ENCODE measurements at regions not wholly inside any gene's neighbourhood (a gene's known extent, or its start where the extent isn't known, plus 50 kb on each side); places are given as distances from the start of the nearest gene placed in this dataset.

GRCh38 chr10:120705309-120705708, 145.9 kb upstream of the WDR11 start:
- no peak overlapping the region for H3K27ac ChIP-seq (ENCODE audit: low read depth, low read length)
- H3K36me3 ChIP-seq (ENCODE audit: insufficient read depth, low read length) = no peaks in the 10 kb centered on the region
- no peaks in the 10 kb centered on the region for H3K79me2 ChIP-seq (ENCODE audit: control insufficient read depth, insufficient read depth, low read length, unreplicated experiment)
- no peaks in the 10 kb centered on the region for H3K4me1 ChIP-seq (ENCODE audit: control insufficient read depth, insufficient read depth, low read length, unreplicated experiment)
- H2AFZ ChIP-seq (ENCODE audit: low read length, unreplicated experiment) = no peak overlapping the region
- H3K27me3 ChIP-seq (ENCODE audit: insufficient read depth, low read length) = peaks cover 5% of the 10 kb centered on the region; the same call in 1 of the 2 replicates
- no peak overlapping the region for H3K4me3 ChIP-seq (ENCODE audit: low read depth, low read length)

DNA sequence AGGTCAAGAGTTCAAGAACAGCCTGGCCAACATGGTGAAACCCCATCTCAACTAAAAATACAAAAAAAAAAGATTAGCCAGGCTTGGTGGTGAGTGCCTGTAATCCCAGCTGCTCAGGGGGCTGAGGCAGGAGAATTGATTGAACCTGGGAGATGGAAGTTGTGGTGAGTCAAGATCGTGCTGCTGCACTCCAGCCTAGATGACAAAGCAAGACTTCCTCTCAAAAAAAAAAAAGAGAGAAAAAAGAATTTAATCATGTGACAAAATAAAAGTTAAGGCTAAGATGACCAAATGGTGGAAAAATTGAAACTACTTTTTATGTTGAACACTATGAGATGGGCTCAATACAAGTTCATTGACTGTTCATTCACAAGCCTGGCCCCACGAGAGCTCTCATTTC, 141.1 kb upstream of the WDR11 start:
- no peaks in the 10 kb centered on the region for H3K79me2 ChIP-seq (ENCODE audit: control insufficient read depth, insufficient read depth, low read length, unreplicated experiment)
- no peak overlapping the region for H3K27ac ChIP-seq (ENCODE audit: low read depth, low read length)
- no peaks in the 10 kb centered on the region for H3K4me1 ChIP-seq (ENCODE audit: control insufficient read depth, insufficient read depth, low read length, unreplicated experiment)
- H2AFZ ChIP-seq (ENCODE audit: low read length, unreplicated experiment) = no peak overlapping the region
- no peaks in the 10 kb centered on the region for H3K36me3 ChIP-seq (ENCODE audit: insufficient read depth, low read length)
- peaks cover 5% of the 10 kb centered on the region; the same call in 1 of the 2 replicates for H3K27me3 ChIP-seq (ENCODE audit: insufficient read depth, low read length)
- no peak overlapping the region for H3K4me3 ChIP-seq (ENCODE audit: low read depth, low read length)

DNA sequence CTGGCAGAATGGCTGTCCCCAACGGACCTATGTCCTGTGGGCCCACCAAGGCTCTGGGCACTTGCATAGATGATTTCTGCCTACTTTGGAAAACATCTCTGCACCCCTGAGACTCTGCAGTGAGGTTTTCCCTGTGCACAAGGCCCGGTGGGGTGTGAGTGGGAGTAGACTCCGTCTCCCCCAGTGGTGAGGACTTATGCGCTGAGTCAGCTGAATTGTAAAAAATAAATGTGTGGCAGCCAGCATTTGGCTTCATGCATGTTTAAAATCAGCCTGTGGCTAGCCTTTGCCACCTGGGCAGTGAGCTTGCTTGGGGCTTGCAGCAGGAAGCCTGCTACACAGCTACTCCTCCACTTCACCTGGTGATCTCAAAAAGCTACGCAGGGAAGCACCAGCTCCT, 139.3 kb upstream of the WDR11 start:
- no peaks in the 10 kb centered on the region for H3K4me1 ChIP-seq (ENCODE audit: control insufficient read depth, insufficient read depth, low read length, unreplicated experiment)
- H2AFZ ChIP-seq (ENCODE audit: low read length, unreplicated experiment) = no peak overlapping the region
- no peaks in the 10 kb centered on the region for H3K36me3 ChIP-seq (ENCODE audit: insufficient read depth, low read length)
- H3K27me3 ChIP-seq (ENCODE audit: insufficient read depth, low read length) = no peaks in the 10 kb centered on the region
- no peak overlapping the region for H3K27ac ChIP-seq (ENCODE audit: low read depth, low read length)
- H3K79me2 ChIP-seq (ENCODE audit: control insufficient read depth, insufficient read depth, low read length, unreplicated experiment) = no peaks in the 10 kb centered on the region
- no peak overlapping the region for H3K4me3 ChIP-seq (ENCODE audit: low read depth, low read length)

- no peaks in the 10 kb centered on the region for H3K79me2 ChIP-seq (ENCODE audit: control insufficient read depth, insufficient read depth, low read length, unreplicated experiment)
- no peaks in the 10 kb centered on the region for H3K27me3 ChIP-seq (ENCODE audit: insufficient read depth, low read length)
- H3K27ac ChIP-seq (ENCODE audit: low read depth, low read length) = no peak overlapping the region
- H3K36me3 ChIP-seq (ENCODE audit: insufficient read depth, low read length) = no peaks in the 10 kb centered on the region
- H2AFZ ChIP-seq (ENCODE audit: low read length, unreplicated experiment) = no peak overlapping the region
- H3K4me1 ChIP-seq (ENCODE audit: control insufficient read depth, insufficient read depth, low read length, unreplicated experiment) = no peaks in the 10 kb centered on the region
- no peak overlapping the region for H3K4me3 ChIP-seq (ENCODE audit: low read depth, low read length)
Observed at GRCh38 chr10:120713573-120714205, 137.5 kb upstream of the WDR11 start.

GRCh38 chr10:120715171-120715570, 136.0 kb upstream of the WDR11 start:
- Histone ChIP-seq H3K4me3 (ENCODE audit: low read depth, low read length) (no peak overlapping the region), H3K27me3 (ENCODE audit: insufficient read depth, low read length) (no peaks in the 10 kb centered on the region), H2AFZ (ENCODE audit: low read length, unreplicated experiment) (no peak overlapping the region), H3K79me2 (ENCODE audit: control insufficient read depth, insufficient read depth, low read length, unreplicated experiment) (no peaks in the 10 kb centered on the region), H3K36me3 (ENCODE audit: insufficient read depth, low read length) (no peaks in the 10 kb centered on the region), H3K4me1 (ENCODE audit: control insufficient read depth, insufficient read depth, low read length, unreplicated experiment) (no peaks in the 10 kb centered on the region), H3K27ac (ENCODE audit: low read depth, low read length) (no peak overlapping the region)

- Histone ChIP-seq H3K27me3 (ENCODE audit: insufficient read depth, low read length) (no peaks in the 10 kb centered on the region), H3K79me2 (ENCODE audit: control insufficient read depth, insufficient read depth, low read length, unreplicated experiment) (no peaks in the 10 kb centered on the region), H2AFZ (ENCODE audit: low read length, unreplicated experiment) (no peak overlapping the region), H3K4me1 (ENCODE audit: control insufficient read depth, insufficient read depth, low read length, unreplicated experiment) (no peaks in the 10 kb centered on the region), H3K4me3 (ENCODE audit: low read depth, low read length) (no peak overlapping the region), H3K36me3 (ENCODE audit: insufficient read depth, low read length) (no peaks in the 10 kb centered on the region), H3K27ac (ENCODE audit: low read depth, low read length) (no peak overlapping the region)
Observed at GRCh38 chr10:120719333-120719732, 131.8 kb upstream of the WDR11 start.

GRCh38 chr10:120727001-120727400, 124.2 kb upstream of the WDR11 start:
- no peak overlapping the region for H2AFZ ChIP-seq (ENCODE audit: low read length, unreplicated experiment)
- H3K4me1 ChIP-seq (ENCODE audit: control insufficient read depth, insufficient read depth, low read length, unreplicated experiment) = no peaks in the 10 kb centered on the region
- no peak overlapping the region for H3K4me3 ChIP-seq (ENCODE audit: low read depth, low read length)
- H3K36me3 ChIP-seq (ENCODE audit: insufficient read depth, low read length) = no peaks in the 10 kb centered on the region
- H3K79me2 ChIP-seq (ENCODE audit: control insufficient read depth, insufficient read depth, low read length, unreplicated experiment) = no peaks in the 10 kb centered on the region
- no peaks in the 10 kb centered on the region for H3K27me3 ChIP-seq (ENCODE audit: insufficient read depth, low read length)
- no peak overlapping the region for H3K27ac ChIP-seq (ENCODE audit: low read depth, low read length)

DNA sequence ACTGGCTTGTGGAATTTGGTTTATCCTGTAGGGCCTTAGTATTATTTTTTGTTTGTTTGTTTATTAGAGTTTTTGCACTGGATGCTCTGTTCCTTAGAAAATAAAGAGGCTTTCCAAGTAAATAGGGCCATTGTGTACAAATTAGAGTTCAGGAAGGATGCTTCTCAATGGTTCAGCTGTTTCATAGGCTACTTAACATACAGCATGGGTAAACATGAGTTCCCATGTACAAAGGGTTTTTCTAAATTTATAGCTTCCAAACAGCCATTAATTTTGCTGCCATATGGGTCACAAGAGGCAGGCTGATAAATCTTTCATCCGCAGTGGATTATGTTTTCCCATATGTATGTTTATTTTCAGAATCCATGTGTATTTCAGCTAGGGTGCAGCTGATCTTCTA, 121.6 kb upstream of the WDR11 start:
- no peaks in the 10 kb centered on the region for H3K36me3 ChIP-seq (ENCODE audit: insufficient read depth, low read length)
- H3K27me3 ChIP-seq (ENCODE audit: insufficient read depth, low read length) = no peaks in the 10 kb centered on the region
- no peak overlapping the region for H3K27ac ChIP-seq (ENCODE audit: low read depth, low read length)
- no peak overlapping the region for H2AFZ ChIP-seq (ENCODE audit: low read length, unreplicated experiment)
- no peaks in the 10 kb centered on the region for H3K4me1 ChIP-seq (ENCODE audit: control insufficient read depth, insufficient read depth, low read length, unreplicated experiment)
- H3K4me3 ChIP-seq (ENCODE audit: low read depth, low read length) = no peak overlapping the region
- H3K79me2 ChIP-seq (ENCODE audit: control insufficient read depth, insufficient read depth, low read length, unreplicated experiment) = no peaks in the 10 kb centered on the region

DNA sequence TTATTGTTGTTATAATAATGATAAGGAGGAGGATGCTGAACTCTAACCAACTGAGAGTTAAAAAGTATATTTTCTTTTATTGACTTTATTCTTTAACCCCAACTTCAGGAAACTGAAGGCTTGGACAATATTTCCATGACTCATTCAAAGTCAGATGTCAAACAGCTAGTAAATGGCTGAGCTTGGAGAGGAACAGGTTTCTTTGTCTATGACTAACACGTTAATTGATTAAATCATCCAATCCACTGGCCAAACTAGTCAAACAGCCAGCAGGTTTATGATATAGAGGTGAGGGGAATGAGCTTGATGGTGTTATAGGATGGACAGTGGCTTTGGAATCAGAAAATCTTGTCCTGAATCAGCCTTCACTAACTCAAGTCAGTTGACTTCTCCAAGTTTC, 119.1 kb upstream of the WDR11 start:
- Histone ChIP-seq H3K4me1 (ENCODE audit: control insufficient read depth, insufficient read depth, low read length, unreplicated experiment) (no peaks in the 10 kb centered on the region), H3K36me3 (ENCODE audit: insufficient read depth, low read length) (no peaks in the 10 kb centered on the region), H3K4me3 (ENCODE audit: low read depth, low read length) (no peak overlapping the region), H3K27me3 (ENCODE audit: insufficient read depth, low read length) (no peaks in the 10 kb centered on the region), H3K79me2 (ENCODE audit: control insufficient read depth, insufficient read depth, low read length, unreplicated experiment) (no peaks in the 10 kb centered on the region), H3K27ac (ENCODE audit: low read depth, low read length) (no peak overlapping the region), H2AFZ (ENCODE audit: low read length, unreplicated experiment) (no peak overlapping the region)

DNA sequence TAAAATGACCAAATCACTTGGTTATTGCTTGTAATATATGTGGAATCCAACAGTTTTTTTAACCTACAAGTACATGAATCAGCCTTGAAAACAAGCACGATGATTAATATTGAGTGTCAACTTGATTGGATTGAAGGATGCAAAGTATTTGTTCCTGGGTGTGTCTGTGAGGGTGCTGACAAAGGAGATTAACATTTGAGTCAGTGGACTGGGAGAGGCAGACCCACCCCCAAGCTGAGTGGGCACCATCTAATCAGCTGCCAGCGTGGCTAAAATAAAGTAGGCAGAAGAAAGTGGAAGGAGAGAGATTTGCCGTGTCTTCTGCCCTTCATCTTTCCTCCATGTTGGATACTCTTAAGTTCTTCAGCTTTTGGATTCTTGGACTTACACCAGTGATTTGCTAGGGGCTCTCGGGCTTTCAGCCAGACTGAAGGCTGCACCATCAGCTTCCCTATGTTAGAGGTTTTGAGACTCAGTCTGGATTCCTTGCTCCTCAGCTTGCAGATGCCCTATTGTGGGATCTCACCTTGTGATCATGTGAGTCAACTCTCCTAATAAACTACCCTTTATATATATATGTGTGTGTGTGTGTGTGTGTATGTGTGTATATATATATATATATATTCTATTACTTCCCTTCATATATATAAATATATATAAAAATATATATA, 118.4 kb upstream of the WDR11 start:
- H3K27ac ChIP-seq (ENCODE audit: low read depth, low read length) = no peak overlapping the region
- H3K4me1 ChIP-seq (ENCODE audit: control insufficient read depth, insufficient read depth, low read length, unreplicated experiment) = no peaks in the 10 kb centered on the region
- no peaks in the 10 kb centered on the region for H3K27me3 ChIP-seq (ENCODE audit: insufficient read depth, low read length)
- H3K79me2 ChIP-seq (ENCODE audit: control insufficient read depth, insufficient read depth, low read length, unreplicated experiment) = no peaks in the 10 kb centered on the region
- no peak overlapping the region for H3K4me3 ChIP-seq (ENCODE audit: low read depth, low read length)
- H3K36me3 ChIP-seq (ENCODE audit: insufficient read depth, low read length) = no peaks in the 10 kb centered on the region
- H2AFZ ChIP-seq (ENCODE audit: low read length, unreplicated experiment) = no peak overlapping the region

GRCh38 chr10:120734483-120735078, 116.6 kb upstream of the WDR11 start:
- Histone ChIP-seq H3K79me2 (ENCODE audit: control insufficient read depth, insufficient read depth, low read length, unreplicated experiment) (no peaks in the 10 kb centered on the region), H2AFZ (ENCODE audit: low read length, unreplicated experiment) (no peak overlapping the region), H3K4me1 (ENCODE audit: control insufficient read depth, insufficient read depth, low read length, unreplicated experiment) (no peaks in the 10 kb centered on the region), H3K36me3 (ENCODE audit: insufficient read depth, low read length) (no peaks in the 10 kb centered on the region), H3K4me3 (ENCODE audit: low read depth, low read length) (no peak overlapping the region), H3K27me3 (ENCODE audit: insufficient read depth, low read length) (no peaks in the 10 kb centered on the region), H3K27ac (ENCODE audit: low read depth, low read length) (no peak overlapping the region)
